Stomach (tissue), 8 donors: ENCODE measurements at regions not wholly inside any gene's neighbourhood (a gene's known extent, or its start where the extent isn't known, plus 50 kb on each side); places are given as distances from the start of the nearest gene placed in this dataset.
A peak's percentile ranks its signal among the peaks of the same experiment; 100 is the strongest.

ENCODE experiments used
- DNase-seq, 2 donors: peaks; one replicate each; pipeline versions ENCODE4 v3.0.0 to v3.0.0-alpha.2; 2013 to 2019
- H3K27ac ChIP-seq, 5 donors: fragments of 200-600 bp in 4 of 5; sonication (generic) in 4 of 5; one replicate each; pipeline ENCODE4 v1.5.1; 2013 to 2019; ENCODE audit warnings: mild to moderate bottlenecking in 1 of 5, moderate library complexity in 1 of 5
- H3K27me3 ChIP-seq, 3 donors: fragments of 200-600 bp; sonication (generic); one replicate each; pipeline ENCODE4 v1.5.1; 2017 to 2019; ENCODE audit warnings: mixed run types in 1 of 3
- H3K36me3 ChIP-seq, 4 donors: fragments of 200-600 bp; sonication (generic); 1 replicate in 3 of 4; 2 replicates in 1 of 4; pipeline ENCODE4 v1.5.1; 2016 to 2019
- H3K4me1 ChIP-seq, 4 donors: fragments of 200-600 bp; sonication (generic); one replicate each; pipeline ENCODE4 v1.5.1; 2016 to 2019
- H3K4me3 ChIP-seq, 4 donors: fragments of 200-600 bp; sonication (generic) in 3 of 4; one replicate each; pipeline ENCODE4 v1.5.1; 2016 to 2019; ENCODE audit warnings: mild to moderate bottlenecking in 1 of 4
- H3K9me3 ChIP-seq, 4 donors: fragments of 200-600 bp; sonication (generic); one replicate each; pipeline ENCODE4 v1.5.1; 2016 to 2019
- EP300 ChIP-seq: sonication (generic); formaldehyde crosslinking; IDR thresholded peaks from one replicate; pipeline ENCODE4 v1.6.1; 2017; ENCODE audit warnings: antibody characterized with exemption
- POLR2A ChIP-seq, 4 donors: fragments of 450-650 bp; IDR thresholded peaks; one replicate each; pipeline ENCODE4 v1.6.1; 2016; ENCODE audit warnings: antibody characterized with exemption in 4 of 4, control low read depth in 2 of 4, mild to moderate bottlenecking in 1 of 4, moderate library complexity in 1 of 4
- POLR2AphosphoS5 ChIP-seq, 3 donors: sonication (generic); formaldehyde crosslinking; IDR thresholded peaks; one replicate each; pipeline ENCODE4 v1.6.1; 2016; ENCODE audit warnings: antibody characterized with exemption in 3 of 3
- WGBS, 5 donors: extraction: QIAGEN DNeasy Blood & Tissue Kit in 3 of 5; methylation state at CpG; one replicate each; pipeline versions ENCODE4 v1.1.5 to v1.1.7; 2013 to 2018; 5-methylcytosine and 5-hydroxymethylcytosine counted together
- intact Hi-C: fragments of 100-400 bp; cut with DNase I; formaldehyde crosslinking; loops from one replicate; pipeline ENCODE4 v1.15.1; 2023; ENCODE audit warnings: low total_unique reads
- TF ChIP-seq, protein P1 (sequence below), 7 experiments: fragments of 450-650 bp in 4 of 7; fragments of 200-600 bp in 3 of 7; sonication (generic) in 3 of 7; IDR thresholded peaks; one replicate each; pipeline ENCODE4 v1.5.1; 2016 to 2019; ENCODE audit warnings: antibody characterized with exemption in 7 of 7, control low read depth in 2 of 7, mild to moderate bottlenecking in 1 of 7
- donor health status: healthy with polysubstance abuse.
- donor health status: Bipolar disorder and iron deficiency.
- donor health status: healthy.

GRCh38 chrX:39437670-39438441 lies 636.6 kb downstream of the MID1IP1 start:
- no peak overlapping the region for H3K27ac ChIP-seq
- TF ChIP-seq POLR2A (IDR thresholded peaks at IDR 0.05) (no peak), POLR2AphosphoS5 (IDR thresholded peaks at IDR 0.05) (no peak), EP300 (no peak)
- TF ChIP-seq, protein P1, sequence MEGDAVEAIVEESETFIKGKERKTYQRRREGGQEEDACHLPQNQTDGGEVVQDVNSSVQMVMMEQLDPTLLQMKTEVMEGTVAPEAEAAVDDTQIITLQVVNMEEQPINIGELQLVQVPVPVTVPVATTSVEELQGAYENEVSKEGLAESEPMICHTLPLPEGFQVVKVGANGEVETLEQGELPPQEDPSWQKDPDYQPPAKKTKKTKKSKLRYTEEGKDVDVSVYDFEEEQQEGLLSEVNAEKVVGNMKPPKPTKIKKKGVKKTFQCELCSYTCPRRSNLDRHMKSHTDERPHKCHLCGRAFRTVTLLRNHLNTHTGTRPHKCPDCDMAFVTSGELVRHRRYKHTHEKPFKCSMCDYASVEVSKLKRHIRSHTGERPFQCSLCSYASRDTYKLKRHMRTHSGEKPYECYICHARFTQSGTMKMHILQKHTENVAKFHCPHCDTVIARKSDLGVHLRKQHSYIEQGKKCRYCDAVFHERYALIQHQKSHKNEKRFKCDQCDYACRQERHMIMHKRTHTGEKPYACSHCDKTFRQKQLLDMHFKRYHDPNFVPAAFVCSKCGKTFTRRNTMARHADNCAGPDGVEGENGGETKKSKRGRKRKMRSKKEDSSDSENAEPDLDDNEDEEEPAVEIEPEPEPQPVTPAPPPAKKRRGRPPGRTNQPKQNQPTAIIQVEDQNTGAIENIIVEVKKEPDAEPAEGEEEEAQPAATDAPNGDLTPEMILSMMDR (IDR thresholded peaks at IDR 0.05) = no peak
- WGBS, 5 donors = 66 to 88% (median 79%) methylated on average over 7 to 8 of the region's 8 CpGs
- intact Hi-C loops = no loop called here
- H3K36me3 ChIP-seq = no peaks in the 10 kb centered on the region
- peaks cover 0 to 21% (median 7%) of the 10 kb centered on the region in 4 donors for H3K9me3 ChIP-seq
- no peaks in the 10 kb centered on the region for H3K27me3 ChIP-seq
- DNase-seq = no peak
- H3K4me3 ChIP-seq = no peak overlapping the region
- H3K4me1 ChIP-seq = peaks cover 0 to 10% (median 0%) of the 10 kb centered on the region in 4 donors

DNA sequence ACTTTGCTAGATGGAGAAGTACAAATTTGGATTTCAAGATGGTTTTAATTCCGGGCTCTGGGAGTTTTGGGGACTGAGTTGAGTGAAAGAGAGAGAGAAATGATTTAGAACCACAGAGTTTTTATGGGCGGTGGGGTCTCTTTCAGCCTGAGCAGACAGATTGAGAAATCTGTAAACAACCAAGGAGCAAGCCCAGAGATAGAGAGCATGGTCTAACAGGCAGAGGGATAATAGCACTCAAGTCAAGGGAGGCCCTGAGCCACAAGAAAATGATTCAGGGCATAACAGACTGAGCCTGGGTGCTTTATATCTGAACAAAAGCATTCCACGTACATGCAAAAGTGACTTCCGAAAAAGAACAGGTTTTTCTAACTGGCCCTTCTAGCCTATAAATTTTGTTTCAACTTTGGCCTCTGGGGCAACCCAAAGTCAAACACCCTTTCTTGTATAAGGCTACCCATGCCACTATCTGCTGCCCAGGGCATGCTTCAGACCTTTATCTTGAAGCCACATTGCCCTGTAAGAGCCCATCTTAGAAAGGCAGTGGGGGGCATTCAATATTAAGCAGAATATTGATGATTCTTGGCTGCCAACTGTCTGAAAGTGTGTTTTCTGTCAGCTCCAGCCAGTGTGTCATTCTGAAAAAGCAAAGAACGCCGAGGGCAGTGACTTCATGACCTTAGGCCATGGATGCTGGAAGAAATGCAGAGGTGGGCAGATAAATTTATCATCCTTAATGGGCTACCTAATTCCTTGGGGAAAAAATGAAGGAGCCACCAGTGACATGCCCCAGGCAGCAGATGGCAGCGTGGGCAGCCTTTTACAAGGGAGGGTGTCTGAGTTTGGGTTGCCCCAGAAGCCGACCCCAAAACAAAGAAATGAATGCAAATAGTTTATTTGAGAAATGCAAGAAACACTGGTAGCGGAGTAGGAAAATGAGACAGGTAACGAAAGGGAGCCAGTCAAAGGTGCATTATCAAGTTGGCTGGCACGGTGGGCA lies 637.6 kb downstream of the MID1IP1 start:
- Histone ChIP-seq H3K36me3 (no peaks in the 10 kb centered on the region), H3K27me3 (no peaks in the 10 kb centered on the region), H3K9me3 (peaks cover 0 to 24% (median 7%) of the 10 kb centered on the region in 4 donors), H3K27ac (no peak overlapping the region), H3K4me1 (peaks cover 0 to 10% (median 0%) of the 10 kb centered on the region in 4 donors), H3K4me3 (no peak overlapping the region)
- no peak for DNase-seq
- TF ChIP-seq, protein P1 (IDR thresholded peaks at IDR 0.05) = no peak
- TF ChIP-seq POLR2A (IDR thresholded peaks at IDR 0.05) (no peak), POLR2AphosphoS5 (IDR thresholded peaks at IDR 0.05) (no peak), EP300 (no peak)
- WGBS, 5 donors = 69 to 84% (median 80%) methylated on average over 11 of the region's 11 CpGs
- intact Hi-C loops = no loop called here

GRCh38 chrX:39439906-39440798 lies 638.9 kb downstream of the MID1IP1 start:
- H3K4me3 ChIP-seq = no peak overlapping the region
- H3K27me3 ChIP-seq = no peaks in the 10 kb centered on the region
- H3K4me1 ChIP-seq = peaks cover 0 to 10% (median 0%) of the 10 kb centered on the region in 4 donors
- H3K27ac ChIP-seq = peak overlapping the region in 2 of 5 donors; percentile 8 to 53
- peak in 1 of 2 donors; percentile 36 for DNase-seq
- WGBS, 5 donors = 29 to 69% (median 50%) methylated on average over 7 to 11 of the region's 11 CpGs
- intact Hi-C loops = no loop called here
- H3K36me3 ChIP-seq = no peaks in the 10 kb centered on the region
- peaks cover 0 to 24% (median 7%) of the 10 kb centered on the region in 4 donors for H3K9me3 ChIP-seq
- TF ChIP-seq EP300 = no peak
- TF ChIP-seq, protein P1 (IDR thresholded peaks at IDR 0.05) = no peak
- TF ChIP-seq POLR2AphosphoS5 (IDR thresholded peaks at IDR 0.05) = no peak
- no peak for TF ChIP-seq POLR2A (IDR thresholded peaks at IDR 0.05)
